ENCODE measurements at regions not wholly inside any gene's neighbourhood (a gene's known extent, or its start where the extent isn't known, plus 50 kb on each side); places are given as distances from the start of the nearest gene placed in this dataset.

DNA sequence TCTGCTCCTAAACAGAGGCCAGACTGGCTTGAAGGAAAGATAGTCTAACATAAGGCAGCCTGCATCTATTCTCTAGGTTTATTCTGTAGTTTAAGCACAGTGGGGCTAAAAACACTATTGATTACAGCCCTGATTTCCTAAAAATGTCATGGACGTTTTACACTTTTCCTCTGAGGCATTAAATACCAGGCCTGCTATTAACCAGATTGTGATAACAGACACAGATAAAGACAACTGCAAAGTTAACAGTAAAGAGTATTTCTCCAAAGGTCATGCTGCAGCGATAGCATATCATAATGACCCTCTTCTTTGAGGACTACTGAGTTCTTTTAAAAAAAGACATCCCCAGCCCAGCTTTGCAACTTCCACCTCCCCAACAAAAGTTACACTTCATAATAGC lies 59.6 kb upstream of the MON1B start:
- DNase-seq (ENCODE audit: low read depth): no peak
- TF ChIP-seq, protein P1, sequence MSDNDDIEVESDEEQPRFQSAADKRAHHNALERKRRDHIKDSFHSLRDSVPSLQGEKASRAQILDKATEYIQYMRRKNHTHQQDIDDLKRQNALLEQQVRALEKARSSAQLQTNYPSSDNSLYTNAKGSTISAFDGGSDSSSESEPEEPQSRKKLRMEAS (IDR thresholded peaks at IDR 0.05; ENCODE audit: low read depth, low read length): no peak
- TF ChIP-seq CTCF (IDR thresholded peaks at IDR 0.05; ENCODE audit: low read depth, low read length): no peak
- TF ChIP-seq MYC (IDR thresholded peaks at IDR 0.05; ENCODE audit: low read depth, low read length): no peak
- TF ChIP-seq POLR2A (IDR thresholded peaks at IDR 0.05; ENCODE audit: extremely low read depth, insufficient read length): no peak
- H3K4me3 ChIP-seq (ENCODE audit: low read depth, low read length): no peak overlapping the region

GRCh38 chr16:77132051-77132618 lies 58.9 kb upstream of the MON1B start:
- TF ChIP-seq MYC (IDR thresholded peaks at IDR 0.05; ENCODE audit: low read depth, low read length) (no peak), CTCF (IDR thresholded peaks at IDR 0.05; ENCODE audit: low read depth, low read length) (no peak), POLR2A (IDR thresholded peaks at IDR 0.05; ENCODE audit: extremely low read depth, insufficient read length) (no peak)
- TF ChIP-seq, protein P1 (IDR thresholded peaks at IDR 0.05; ENCODE audit: low read depth, low read length): no peak
- DNase-seq (ENCODE audit: low read depth): no peak
- H3K4me3 ChIP-seq (ENCODE audit: low read depth, low read length): no peak overlapping the region

DNA sequence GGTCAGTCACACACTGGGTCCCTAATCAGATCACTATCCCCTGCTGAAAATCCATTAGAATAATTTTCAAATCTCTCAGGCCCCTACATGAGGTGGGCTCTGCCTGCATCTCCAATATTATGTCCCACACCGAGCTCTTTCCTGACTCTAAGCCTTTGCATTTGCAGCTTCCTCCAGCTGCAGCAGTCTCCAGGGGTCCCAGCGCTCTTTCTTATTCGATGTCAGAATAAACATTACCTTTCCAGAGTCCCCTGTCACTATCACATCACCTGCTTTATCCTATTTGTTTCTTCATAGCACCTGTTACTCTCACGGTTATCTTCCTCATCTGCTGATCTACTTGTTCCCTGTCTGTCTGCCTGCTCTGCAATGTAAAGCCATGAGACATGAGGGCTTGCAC lies 57.3 kb upstream of the MON1B start:
- TF ChIP-seq CTCF (IDR thresholded peaks at IDR 0.05; ENCODE audit: low read depth, low read length) (no peak), MYC (IDR thresholded peaks at IDR 0.05; ENCODE audit: low read depth, low read length) (no peak), POLR2A (IDR thresholded peaks at IDR 0.05; ENCODE audit: extremely low read depth, insufficient read length) (no peak)
- TF ChIP-seq, protein P1 (IDR thresholded peaks at IDR 0.05; ENCODE audit: low read depth, low read length): no peak
- no peak overlapping the region for H3K4me3 ChIP-seq (ENCODE audit: low read depth, low read length)
- DNase-seq (ENCODE audit: low read depth): no peak

DNA sequence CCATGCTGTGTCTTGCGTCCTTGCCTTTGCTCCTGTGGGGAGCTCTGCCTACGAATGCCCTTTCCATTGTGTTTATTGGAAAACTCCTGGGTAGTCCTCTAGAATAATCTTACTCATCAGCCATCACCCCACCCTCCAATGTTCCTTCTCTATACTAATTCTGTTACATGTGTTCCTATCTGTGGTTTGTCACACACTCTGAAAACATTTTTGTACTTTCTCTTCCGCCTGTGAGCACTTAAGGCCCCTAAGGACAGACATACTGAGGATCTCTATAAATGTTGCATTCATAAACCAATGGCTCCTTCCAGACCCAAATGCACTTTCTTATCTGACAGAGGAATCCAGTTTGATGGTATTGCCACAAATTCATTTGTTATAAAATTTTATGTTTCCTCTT lies 53.9 kb upstream of the MON1B start:
- TF ChIP-seq MYC (IDR thresholded peaks at IDR 0.05; ENCODE audit: low read depth, low read length): no peak
- TF ChIP-seq POLR2A (IDR thresholded peaks at IDR 0.05; ENCODE audit: extremely low read depth, insufficient read length): no peak
- TF ChIP-seq, protein P1 (IDR thresholded peaks at IDR 0.05; ENCODE audit: low read depth, low read length): no peak
- no peak for TF ChIP-seq CTCF (IDR thresholded peaks at IDR 0.05; ENCODE audit: low read depth, low read length)
- DNase-seq (ENCODE audit: low read depth): no peak
- no peak overlapping the region for H3K4me3 ChIP-seq (ENCODE audit: low read depth, low read length)
